ENCODE measurements at regions not wholly inside any gene's neighbourhood (a gene's known extent, or its start where the extent isn't known, plus 50 kb on each side); places are given as distances from the start of the nearest gene placed in this dataset.

DNA sequence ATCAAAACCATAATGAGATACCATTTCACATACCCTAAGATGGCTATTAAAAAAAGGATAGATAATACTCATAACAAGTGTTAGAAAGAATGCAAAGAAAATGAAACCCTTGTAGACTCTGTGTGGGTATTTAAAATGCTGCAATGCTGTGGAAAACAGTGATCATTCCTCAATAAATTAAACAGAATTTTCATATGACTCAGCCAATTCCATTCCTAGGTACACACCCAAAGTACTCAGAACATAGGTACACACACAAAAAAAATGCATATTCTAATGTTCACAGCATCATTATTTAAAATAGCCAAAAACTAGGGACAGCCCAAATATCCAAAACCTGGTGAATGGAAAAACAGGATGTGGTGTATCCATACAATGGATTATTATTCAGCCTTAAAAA lies 502.3 kb downstream of the KCNJ3 start:
- intact Hi-C loops (cut with micrococcal nuclease; ENCODE audit: unreplicated experiment) = loop anchor here (10.0 kb wide), 1 partner anchor 156 kb away; no protein-coding TSS in a partner anchor
- ChIA-PET CTCF (no interaction called here), POLR2A (no interaction called here)
- Histone ChIP-seq H3K36me3 (ENCODE audit: control insufficient read depth, insufficient read depth, low read length) (no peaks in the 10 kb centered on the region), H3K4me1 (no peaks in the 10 kb centered on the region; the same call in 1 of the 2 replicates), H3K27me3 (replicated peaks; ENCODE audit: control insufficient read depth, insufficient read depth, low read length) (no peaks in the 10 kb centered on the region), H3K4me3 (ENCODE audit: low read depth, low read length) (no peak overlapping the region), H3K9me3 (no peaks in the 10 kb centered on the region)
- TF ChIP-seq, protein P1, sequence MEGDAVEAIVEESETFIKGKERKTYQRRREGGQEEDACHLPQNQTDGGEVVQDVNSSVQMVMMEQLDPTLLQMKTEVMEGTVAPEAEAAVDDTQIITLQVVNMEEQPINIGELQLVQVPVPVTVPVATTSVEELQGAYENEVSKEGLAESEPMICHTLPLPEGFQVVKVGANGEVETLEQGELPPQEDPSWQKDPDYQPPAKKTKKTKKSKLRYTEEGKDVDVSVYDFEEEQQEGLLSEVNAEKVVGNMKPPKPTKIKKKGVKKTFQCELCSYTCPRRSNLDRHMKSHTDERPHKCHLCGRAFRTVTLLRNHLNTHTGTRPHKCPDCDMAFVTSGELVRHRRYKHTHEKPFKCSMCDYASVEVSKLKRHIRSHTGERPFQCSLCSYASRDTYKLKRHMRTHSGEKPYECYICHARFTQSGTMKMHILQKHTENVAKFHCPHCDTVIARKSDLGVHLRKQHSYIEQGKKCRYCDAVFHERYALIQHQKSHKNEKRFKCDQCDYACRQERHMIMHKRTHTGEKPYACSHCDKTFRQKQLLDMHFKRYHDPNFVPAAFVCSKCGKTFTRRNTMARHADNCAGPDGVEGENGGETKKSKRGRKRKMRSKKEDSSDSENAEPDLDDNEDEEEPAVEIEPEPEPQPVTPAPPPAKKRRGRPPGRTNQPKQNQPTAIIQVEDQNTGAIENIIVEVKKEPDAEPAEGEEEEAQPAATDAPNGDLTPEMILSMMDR (IDR thresholded peaks at IDR 0.05; ENCODE audit: insufficient read depth in 1 of 2, low read depth in 1 of 2, low read length in 1 of 2, severe bottlenecking in 1 of 2, unreplicated experiment in 1 of 2) = no peak
- no TSS peak for BruUV-seq (replicated peaks)
- Mint-ChIP-seq H3K36me3 (ENCODE audit: insufficient read depth, unreplicated experiment) (no peaks in the 10 kb centered on the region), H3K27me3 (ENCODE audit: insufficient read depth, unreplicated experiment) (no peaks in the 10 kb centered on the region), H3K4me3 (ENCODE audit: unreplicated experiment) (no peak overlapping the region), H3K27ac (ENCODE audit: unreplicated experiment) (no peak overlapping the region), H3K4me1 (ENCODE audit: low read depth, unreplicated experiment) (peaks cover 6% of the 10 kb centered on the region), H3K9me3 (ENCODE audit: unreplicated experiment) (no peaks in the 10 kb centered on the region)
- no peak for DNase-seq

DNA sequence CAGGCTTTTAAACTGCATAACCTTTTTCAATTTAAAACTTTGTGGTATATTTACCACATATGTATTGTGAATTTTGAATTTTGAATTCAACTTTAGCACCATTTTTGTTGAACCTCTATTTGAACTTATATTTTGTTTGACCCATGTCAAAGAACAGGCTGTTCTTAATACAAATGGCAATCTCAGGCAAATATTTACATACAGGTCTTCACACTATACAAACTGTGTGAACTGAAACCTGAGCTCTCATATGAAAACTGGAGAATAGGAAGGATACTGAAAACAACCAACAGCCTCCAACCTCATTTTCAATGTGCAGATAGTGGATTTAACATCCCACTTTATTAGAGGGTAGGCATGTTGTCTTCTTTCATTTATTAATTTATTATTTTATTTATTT lies 491.8 kb downstream of the KCNJ3 start:
- no peak for DNase-seq
- no peaks in the 10 kb centered on the region for H3K9me3 Mint-ChIP-seq (ENCODE audit: unreplicated experiment)
- no peaks in the 10 kb centered on the region for H3K27me3 Mint-ChIP-seq (ENCODE audit: insufficient read depth, unreplicated experiment)
- H3K36me3 ChIP-seq (ENCODE audit: control insufficient read depth, insufficient read depth, low read length) = no peaks in the 10 kb centered on the region
- no peaks in the 10 kb centered on the region for H3K9me3 ChIP-seq
- TF ChIP-seq, protein P1 (IDR thresholded peaks at IDR 0.05; ENCODE audit: insufficient read depth in 1 of 2, low read depth in 1 of 2, low read length in 1 of 2, severe bottlenecking in 1 of 2, unreplicated experiment in 1 of 2) = no peak
- H3K4me1 Mint-ChIP-seq (ENCODE audit: low read depth, unreplicated experiment) = no peaks in the 10 kb centered on the region
- H3K4me1 ChIP-seq = no peaks in the 10 kb centered on the region
- H3K4me3 ChIP-seq (ENCODE audit: low read depth, low read length) = no peak overlapping the region
- H3K4me3 Mint-ChIP-seq (ENCODE audit: unreplicated experiment) = no peak overlapping the region
- H3K27me3 ChIP-seq (replicated peaks; ENCODE audit: control insufficient read depth, insufficient read depth, low read length) = no peaks in the 10 kb centered on the region
- ChIA-PET CTCF (no interaction called here), POLR2A (no interaction called here)
- BruUV-seq (replicated peaks) = no TSS peak
- intact Hi-C loops (cut with micrococcal nuclease; ENCODE audit: unreplicated experiment) = no loop called here
- H3K36me3 Mint-ChIP-seq (ENCODE audit: insufficient read depth, unreplicated experiment) = no peaks in the 10 kb centered on the region
- no peak overlapping the region for H3K27ac Mint-ChIP-seq (ENCODE audit: unreplicated experiment)

DNA sequence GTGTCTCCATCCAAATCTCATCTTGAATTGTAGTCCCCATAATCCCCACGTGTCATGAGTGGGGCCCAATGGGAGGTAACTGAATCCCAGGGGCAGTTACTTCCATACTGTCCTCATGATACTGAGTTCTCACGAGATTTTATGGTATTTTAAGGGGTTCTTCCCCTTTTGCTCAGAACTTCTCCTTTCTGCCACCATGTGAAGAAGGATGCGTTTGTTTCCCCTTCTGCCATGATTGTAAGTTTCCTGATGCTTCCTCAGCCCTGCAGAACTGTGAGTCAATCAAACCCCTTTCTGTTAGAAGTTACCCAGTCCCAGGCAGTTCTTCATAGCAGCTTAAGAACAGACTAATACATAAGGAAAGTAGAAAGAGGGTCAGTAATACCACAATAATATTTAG lies 480.4 kb downstream of the KCNJ3 start:
- Mint-ChIP-seq H3K27me3 (ENCODE audit: insufficient read depth, unreplicated experiment) (no peaks in the 10 kb centered on the region), H3K4me3 (ENCODE audit: unreplicated experiment) (no peak overlapping the region), H3K4me1 (ENCODE audit: low read depth, unreplicated experiment) (no peaks in the 10 kb centered on the region), H3K27ac (ENCODE audit: unreplicated experiment) (no peak overlapping the region), H3K9me3 (ENCODE audit: unreplicated experiment) (no peaks in the 10 kb centered on the region), H3K36me3 (ENCODE audit: insufficient read depth, unreplicated experiment) (no peaks in the 10 kb centered on the region)
- ChIA-PET POLR2A (no interaction called here), CTCF (no interaction called here)
- Histone ChIP-seq H3K4me1 (no peaks in the 10 kb centered on the region), H3K27me3 (replicated peaks; ENCODE audit: control insufficient read depth, insufficient read depth, low read length) (no peaks in the 10 kb centered on the region), H3K9me3 (no peaks in the 10 kb centered on the region), H3K36me3 (ENCODE audit: control insufficient read depth, insufficient read depth, low read length) (no peaks in the 10 kb centered on the region), H3K4me3 (ENCODE audit: low read depth, low read length) (no peak overlapping the region)
- no TSS peak for BruUV-seq (replicated peaks)
- DNase-seq = no peak
- TF ChIP-seq, protein P1 (IDR thresholded peaks at IDR 0.05; ENCODE audit: insufficient read depth in 1 of 2, low read depth in 1 of 2, low read length in 1 of 2, severe bottlenecking in 1 of 2, unreplicated experiment in 1 of 2) = no peak
- intact Hi-C loops (cut with micrococcal nuclease; ENCODE audit: unreplicated experiment) = no loop called here

All from Caco-2 (cell line).